ENCODE measurements at regions not wholly inside any gene's neighbourhood (a gene's known extent, or its start where the extent isn't known, plus 50 kb on each side); places are given as distances from the start of the nearest gene placed in this dataset.

DNA sequence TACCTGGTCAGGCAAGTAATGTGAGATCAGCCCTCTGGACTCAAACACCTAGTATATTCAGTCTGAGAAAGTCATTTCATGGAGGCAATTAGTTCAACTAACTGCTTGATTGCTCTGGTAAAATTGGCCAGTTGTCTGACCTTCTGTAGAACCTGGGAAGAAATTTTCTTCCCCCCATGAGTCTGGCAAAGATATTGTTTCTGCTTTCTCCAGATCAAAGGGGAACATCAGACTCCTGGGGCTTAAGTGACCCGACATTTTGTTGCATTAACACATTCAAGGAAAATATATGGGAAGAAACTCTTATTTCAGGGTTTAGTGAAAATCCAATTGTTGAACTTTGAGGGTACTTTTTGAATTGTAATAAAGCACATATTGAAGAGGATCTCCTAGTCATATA is 375.1 kb downstream of the SUCLG1 start:
- Histone ChIP-seq H3K9me3 (ENCODE audit: control insufficient read depth, low read depth, low read length) (no peaks in the 10 kb centered on the region), H2AFZ (ENCODE audit: control insufficient read depth, low read length) (no peak overlapping the region), H4K20me1 (ENCODE audit: control insufficient read depth, extremely low read depth, insufficient read depth, low read length) (no peaks in the 10 kb centered on the region), H3K9ac (ENCODE audit: control insufficient read depth, extremely low read depth, insufficient read depth, low read length) (no peak overlapping the region), H3K79me2 (ENCODE audit: control insufficient read depth, insufficient read depth, low read length) (no peaks in the 10 kb centered on the region), H3K27me3 (ENCODE audit: control insufficient read depth, extremely low read depth, insufficient read depth, low read length) (no peaks in the 10 kb centered on the region), H3K4me1 (ENCODE audit: control insufficient read depth, extremely low read depth, insufficient read depth, low read length) (no peaks in the 10 kb centered on the region), H3K9me1 (ENCODE audit: control insufficient read depth, extremely low read depth, insufficient read depth, low read length) (no peaks in the 10 kb centered on the region), H3K36me3 (ENCODE audit: control insufficient read depth in 2 of 2, extremely low read depth in 1 of 2, insufficient read depth in 2 of 2, low read length in 2 of 2) (no peaks in the 10 kb centered on the region), H3K4me3 (ENCODE audit: control insufficient read depth in 2 of 3, extremely low read depth in 1 of 3, insufficient read depth in 2 of 3, low read depth in 1 of 3, low read length in 3 of 3) (no peak overlapping the region), H3K27ac (ENCODE audit: control insufficient read depth, insufficient read depth, low read length) (no peak overlapping the region), H3K4me2 (ENCODE audit: control insufficient read depth, extremely low read depth, insufficient read depth, low read depth, low read length) (no peak overlapping the region)
- dilution Hi-C loops (cut with MboI; ENCODE audit: extremely low pct_ligation_motif_present, low sequenced_read_pairs): no loop called here
- TF ChIP-seq, protein P1, sequence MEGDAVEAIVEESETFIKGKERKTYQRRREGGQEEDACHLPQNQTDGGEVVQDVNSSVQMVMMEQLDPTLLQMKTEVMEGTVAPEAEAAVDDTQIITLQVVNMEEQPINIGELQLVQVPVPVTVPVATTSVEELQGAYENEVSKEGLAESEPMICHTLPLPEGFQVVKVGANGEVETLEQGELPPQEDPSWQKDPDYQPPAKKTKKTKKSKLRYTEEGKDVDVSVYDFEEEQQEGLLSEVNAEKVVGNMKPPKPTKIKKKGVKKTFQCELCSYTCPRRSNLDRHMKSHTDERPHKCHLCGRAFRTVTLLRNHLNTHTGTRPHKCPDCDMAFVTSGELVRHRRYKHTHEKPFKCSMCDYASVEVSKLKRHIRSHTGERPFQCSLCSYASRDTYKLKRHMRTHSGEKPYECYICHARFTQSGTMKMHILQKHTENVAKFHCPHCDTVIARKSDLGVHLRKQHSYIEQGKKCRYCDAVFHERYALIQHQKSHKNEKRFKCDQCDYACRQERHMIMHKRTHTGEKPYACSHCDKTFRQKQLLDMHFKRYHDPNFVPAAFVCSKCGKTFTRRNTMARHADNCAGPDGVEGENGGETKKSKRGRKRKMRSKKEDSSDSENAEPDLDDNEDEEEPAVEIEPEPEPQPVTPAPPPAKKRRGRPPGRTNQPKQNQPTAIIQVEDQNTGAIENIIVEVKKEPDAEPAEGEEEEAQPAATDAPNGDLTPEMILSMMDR (optimal IDR thresholded peaks at IDR 0.05 in 1 of 3, IDR thresholded peaks at IDR 0.05 in 1 of 3, conservative IDR thresholded peaks at IDR 0.05 in 1 of 3; ENCODE audit: extremely low read depth in 1 of 3, insufficient read depth in 2 of 3, low read length in 3 of 3): no peak
- no peak for TF ChIP-seq EZH2 (IDR thresholded peaks at IDR 0.05; ENCODE audit: low read length)
- DNase-seq (ENCODE audit: low read depth, low spot score): no peak
- FAIRE-seq: no peak

DNA sequence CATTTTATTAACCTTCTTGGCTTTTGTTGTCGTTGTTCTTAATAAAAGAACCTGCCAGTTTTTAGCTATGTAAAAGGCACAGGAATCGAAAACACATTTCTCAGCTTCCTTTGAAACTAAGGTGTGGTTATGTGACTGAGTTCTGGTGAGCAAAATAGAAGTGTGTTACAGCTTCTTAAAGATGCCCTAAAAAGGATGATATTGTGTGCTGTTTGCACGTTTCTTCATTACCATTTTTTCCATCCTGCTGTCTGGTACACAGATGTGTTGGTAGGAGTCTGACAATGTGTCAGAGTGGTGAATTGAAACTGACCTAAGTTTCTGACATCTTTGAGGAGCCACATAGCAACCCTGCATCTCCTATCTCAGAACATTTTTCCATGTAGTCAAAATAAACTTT is 380.6 kb downstream of the SUCLG1 start:
- dilution Hi-C loops (cut with MboI; ENCODE audit: extremely low pct_ligation_motif_present, low sequenced_read_pairs): no loop called here

More for the DNA sequence above, 380.6 kb downstream of the SUCLG1 start:
- H3K9me3 ChIP-seq (ENCODE audit: control insufficient read depth, low read depth, low read length): no peaks in the 10 kb centered on the region
- no peaks in the 10 kb centered on the region for H4K20me1 ChIP-seq (ENCODE audit: control insufficient read depth, extremely low read depth, insufficient read depth, low read length)
- H3K27ac ChIP-seq (ENCODE audit: control insufficient read depth, insufficient read depth, low read length): no peak overlapping the region
- no peaks in the 10 kb centered on the region for H3K27me3 ChIP-seq (ENCODE audit: control insufficient read depth, extremely low read depth, insufficient read depth, low read length)
- H3K9me1 ChIP-seq (ENCODE audit: control insufficient read depth, extremely low read depth, insufficient read depth, low read length): no peaks in the 10 kb centered on the region
- no peak overlapping the region for H3K4me2 ChIP-seq (ENCODE audit: control insufficient read depth, extremely low read depth, insufficient read depth, low read depth, low read length)
- DNase-seq (ENCODE audit: low read depth, low spot score): no peak
- no peaks in the 10 kb centered on the region for H3K36me3 ChIP-seq (ENCODE audit: control insufficient read depth in 2 of 2, extremely low read depth in 1 of 2, insufficient read depth in 2 of 2, low read length in 2 of 2)
- no peak overlapping the region for H3K9ac ChIP-seq (ENCODE audit: control insufficient read depth, extremely low read depth, insufficient read depth, low read length)
- H2AFZ ChIP-seq (ENCODE audit: control insufficient read depth, low read length): no peak overlapping the region
- TF ChIP-seq, protein P1 (optimal IDR thresholded peaks at IDR 0.05 in 1 of 3, IDR thresholded peaks at IDR 0.05 in 1 of 3, conservative IDR thresholded peaks at IDR 0.05 in 1 of 3; ENCODE audit: extremely low read depth in 1 of 3, insufficient read depth in 2 of 3, low read length in 3 of 3): no peak
- no peak for TF ChIP-seq EZH2 (IDR thresholded peaks at IDR 0.05; ENCODE audit: low read length)
- no peaks in the 10 kb centered on the region for H3K79me2 ChIP-seq (ENCODE audit: control insufficient read depth, insufficient read depth, low read length)
- no peak overlapping the region for H3K4me3 ChIP-seq (ENCODE audit: control insufficient read depth in 2 of 3, extremely low read depth in 1 of 3, insufficient read depth in 2 of 3, low read depth in 1 of 3, low read length in 3 of 3)
- no peaks in the 10 kb centered on the region for H3K4me1 ChIP-seq (ENCODE audit: control insufficient read depth, extremely low read depth, insufficient read depth, low read length)
- no peak for FAIRE-seq
